Kidney capillary endothelial cell (primary cell): ENCODE measurements at regions not wholly inside any gene's neighbourhood (a gene's known extent, or its start where the extent isn't known, plus 50 kb on each side); places are given as distances from the start of the nearest gene placed in this dataset.

Experiments
- DNase-seq: peaks from one replicate; pipeline ENCODE4 v3.0.0-alpha.2; 2018; ENCODE audit warnings: low spot score

DNA sequence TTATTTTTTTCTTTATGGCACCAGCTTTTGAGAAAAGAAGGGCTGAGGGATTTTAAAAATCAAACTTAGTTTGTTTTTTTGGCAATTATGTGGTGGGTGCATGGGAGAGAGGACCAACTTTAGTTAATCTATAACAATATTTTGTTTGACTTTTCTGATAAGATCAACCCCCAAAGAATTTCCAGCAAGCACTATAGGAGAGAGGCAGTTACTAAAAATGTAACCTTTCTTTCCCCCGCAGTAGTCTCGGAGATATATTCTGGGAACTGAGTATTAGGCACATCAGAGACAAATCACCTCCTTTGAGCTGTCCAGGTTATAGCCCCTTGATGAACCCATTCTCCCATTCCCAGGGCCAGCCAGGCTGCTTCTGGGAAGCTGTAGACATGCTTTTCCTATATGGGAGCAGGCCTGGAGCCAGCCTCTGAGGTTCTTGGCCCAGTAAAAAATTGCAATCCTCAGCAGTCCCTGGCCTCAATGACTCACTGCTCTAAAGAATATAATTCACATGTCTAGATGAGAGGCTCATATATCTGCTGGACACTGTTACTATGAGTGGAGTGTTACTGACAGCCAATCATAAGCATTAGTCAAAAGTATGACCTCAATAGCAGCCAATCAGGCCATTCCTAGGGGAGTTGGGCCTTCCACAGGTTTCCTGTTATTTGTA is 138.3 kb upstream of the AGBL1 start:
- DNase-seq = no peak

DNA sequence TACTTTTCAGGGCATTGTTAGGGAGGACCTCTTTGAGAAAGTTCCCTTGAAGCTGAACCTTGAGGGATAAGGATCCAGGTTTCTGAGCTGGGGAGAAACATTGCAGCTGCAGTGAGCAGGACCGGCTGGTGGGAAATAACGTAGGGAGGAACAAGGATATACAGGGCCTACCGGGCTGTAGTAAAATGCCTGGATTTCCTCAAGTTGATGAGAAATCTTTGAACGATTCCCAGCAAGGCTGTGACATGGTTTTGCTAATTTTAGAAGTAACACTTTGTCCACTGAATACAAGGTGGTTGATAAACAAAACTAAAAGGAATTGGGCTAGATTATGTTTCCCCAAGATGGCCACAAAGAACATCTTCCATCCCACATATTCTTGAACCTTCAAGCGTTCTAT is 137.0 kb upstream of the AGBL1 start:
- DNase-seq = no peak

DNA sequence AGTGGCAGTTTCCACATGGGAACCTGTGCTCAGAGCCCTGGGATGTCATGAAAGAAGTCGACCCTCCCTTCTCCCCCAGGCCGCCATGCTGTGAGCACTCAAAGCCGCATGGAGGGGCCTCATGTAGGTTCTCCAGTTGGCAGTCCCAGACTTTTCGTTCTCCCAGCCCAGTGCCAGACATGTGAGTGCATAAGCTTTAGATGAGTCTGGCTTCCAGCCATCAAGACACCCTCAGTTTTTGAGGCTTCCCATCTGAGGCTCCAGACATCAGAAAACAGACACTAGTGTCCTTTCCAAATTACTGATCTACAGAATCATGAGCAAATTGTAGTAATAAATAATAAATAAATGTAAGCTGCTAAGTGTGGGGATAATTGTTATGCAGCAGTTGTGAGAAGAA is 136.5 kb upstream of the AGBL1 start:
- DNase-seq = no peak

DNA sequence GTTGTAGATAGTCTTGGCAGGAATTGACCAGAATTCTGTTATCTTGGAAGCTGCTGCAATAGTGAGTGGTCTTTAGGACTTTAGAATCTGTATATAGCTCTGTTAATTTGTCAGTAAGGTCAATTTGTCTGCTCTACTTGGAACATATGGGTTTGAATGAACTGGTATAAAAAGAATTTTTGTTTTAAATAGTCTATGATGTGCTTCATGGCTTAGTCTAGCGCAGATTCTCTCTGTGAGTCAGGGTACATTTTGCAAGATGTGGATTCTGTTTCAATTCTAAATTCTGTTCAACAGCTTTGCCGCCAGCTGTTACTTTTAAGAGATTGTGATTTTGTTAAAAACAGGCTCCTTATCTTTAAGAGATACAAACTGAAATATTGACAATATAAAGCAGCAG is 135.9 kb upstream of the AGBL1 start:
- DNase-seq = no peak

DNA sequence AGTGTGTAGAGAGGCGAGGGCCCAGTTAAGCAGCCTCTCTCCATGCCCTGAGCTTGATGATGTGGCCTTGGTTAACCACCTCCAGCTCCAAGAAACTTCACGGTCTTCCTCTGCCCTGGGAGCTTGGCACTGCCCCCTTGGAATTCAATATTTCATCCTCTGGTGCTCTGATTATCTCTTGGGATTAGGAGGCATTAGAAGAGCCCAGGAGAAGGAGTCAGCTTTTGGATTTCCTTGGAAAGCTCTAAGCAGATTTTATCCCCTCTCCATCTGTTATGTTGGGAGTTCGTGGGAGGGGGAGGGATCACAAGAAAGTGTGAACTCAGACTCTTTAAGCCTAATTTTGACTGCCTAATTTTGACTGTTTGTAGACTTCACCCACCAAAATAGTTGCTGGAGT is 132.7 kb upstream of the AGBL1 start:
- no peak for DNase-seq

DNA sequence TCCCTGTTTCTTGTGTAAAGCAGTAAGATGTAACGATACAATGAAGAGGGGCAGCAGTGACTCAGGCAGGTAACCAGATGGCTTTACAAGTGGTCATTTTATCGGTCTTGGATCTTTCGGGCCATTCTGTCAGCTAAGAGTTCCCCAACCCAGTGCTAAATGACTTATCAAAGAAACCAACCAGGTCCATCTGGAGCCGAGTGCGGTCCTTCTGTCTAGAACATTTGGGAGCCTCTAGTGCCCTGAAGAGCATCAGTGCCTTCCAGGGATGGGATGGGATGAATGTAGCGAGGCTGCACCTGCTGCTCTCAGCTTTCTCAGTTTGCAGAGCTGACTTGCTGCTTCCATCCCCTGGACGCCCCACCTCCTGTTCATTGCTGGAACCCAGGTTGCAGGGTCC is 131.7 kb upstream of the AGBL1 start:
- DNase-seq = no peak

DNA sequence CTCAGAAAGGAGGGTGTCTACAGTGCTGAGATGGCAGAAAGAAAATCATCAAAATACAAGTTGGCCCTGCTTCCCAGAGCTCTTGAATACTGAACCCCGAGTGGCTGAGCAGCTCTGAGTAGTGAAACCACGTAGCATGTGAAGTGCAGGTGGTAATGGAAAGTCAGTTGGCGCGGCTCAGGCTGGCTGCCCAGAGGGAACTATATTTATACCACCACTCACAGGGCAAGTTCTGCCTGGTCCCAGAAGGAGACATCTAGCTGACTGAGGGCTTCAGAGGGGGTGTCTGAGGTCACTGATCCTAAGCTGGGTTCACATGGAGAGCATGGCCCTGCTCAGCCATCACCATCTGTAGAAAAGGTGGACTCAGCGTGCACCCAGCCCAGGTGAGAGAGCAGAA is 129.6 kb upstream of the AGBL1 start:
- no peak for DNase-seq

DNA sequence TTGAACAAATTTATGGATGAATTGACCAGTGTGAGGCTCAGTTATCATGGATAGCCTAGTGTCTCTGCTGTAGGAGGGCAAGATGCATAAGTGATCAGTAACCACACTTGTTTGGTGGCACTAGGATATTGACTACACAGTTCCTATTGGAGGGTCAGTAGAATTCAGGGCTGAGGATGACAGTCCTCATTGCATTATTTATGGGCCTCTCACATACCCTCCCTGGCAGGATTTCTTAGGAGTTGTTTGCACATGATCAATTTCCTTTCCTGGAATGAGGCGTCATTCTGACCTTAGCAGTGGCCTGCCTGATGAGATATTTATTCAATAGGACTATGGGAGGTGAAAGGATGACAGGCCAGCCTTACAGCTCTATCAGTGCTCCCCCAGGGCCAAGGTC is 125.1 kb upstream of the AGBL1 start:
- DNase-seq = no peak

DNA sequence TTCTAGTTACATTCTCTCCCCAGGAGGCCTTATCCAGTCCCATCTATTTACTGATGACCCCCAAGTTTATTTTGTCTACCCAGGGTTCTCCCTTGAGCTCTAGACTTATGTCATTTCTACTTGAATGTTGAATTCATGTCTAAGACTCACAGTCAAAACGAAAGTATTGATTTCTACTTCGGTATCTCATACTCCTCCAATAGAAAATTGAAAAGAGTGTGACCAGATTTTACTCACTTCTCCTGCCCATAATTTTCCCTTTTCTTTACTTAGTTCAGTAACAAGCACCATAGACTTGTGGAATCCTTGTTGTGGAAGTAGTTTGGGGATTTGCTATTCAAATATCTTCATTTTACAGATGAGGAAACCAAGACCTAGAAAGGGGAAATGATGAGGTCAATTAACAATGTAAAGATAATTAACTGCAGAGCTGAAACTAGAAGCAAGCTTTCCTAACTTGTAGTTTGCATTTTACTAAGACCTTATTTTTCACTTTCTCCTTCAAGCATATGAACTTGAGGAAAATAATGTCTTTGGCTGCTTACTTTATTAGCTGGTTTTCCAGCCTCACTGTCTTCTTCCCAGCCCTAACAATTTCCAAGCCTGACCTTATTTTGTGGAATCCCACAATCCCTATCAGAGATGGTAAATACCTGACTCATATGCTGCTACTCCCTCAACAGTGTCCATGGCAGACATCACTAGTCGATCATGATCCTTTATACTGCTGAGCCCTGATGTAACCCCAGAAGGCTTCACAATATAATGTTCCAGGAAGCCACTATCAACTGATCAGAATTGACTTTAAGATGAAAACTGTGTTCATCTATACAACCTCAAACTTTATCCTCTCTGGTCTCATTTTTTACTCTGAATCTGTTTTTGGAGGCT is 123.9 kb upstream of the AGBL1 start:
- DNase-seq = no peak

DNA sequence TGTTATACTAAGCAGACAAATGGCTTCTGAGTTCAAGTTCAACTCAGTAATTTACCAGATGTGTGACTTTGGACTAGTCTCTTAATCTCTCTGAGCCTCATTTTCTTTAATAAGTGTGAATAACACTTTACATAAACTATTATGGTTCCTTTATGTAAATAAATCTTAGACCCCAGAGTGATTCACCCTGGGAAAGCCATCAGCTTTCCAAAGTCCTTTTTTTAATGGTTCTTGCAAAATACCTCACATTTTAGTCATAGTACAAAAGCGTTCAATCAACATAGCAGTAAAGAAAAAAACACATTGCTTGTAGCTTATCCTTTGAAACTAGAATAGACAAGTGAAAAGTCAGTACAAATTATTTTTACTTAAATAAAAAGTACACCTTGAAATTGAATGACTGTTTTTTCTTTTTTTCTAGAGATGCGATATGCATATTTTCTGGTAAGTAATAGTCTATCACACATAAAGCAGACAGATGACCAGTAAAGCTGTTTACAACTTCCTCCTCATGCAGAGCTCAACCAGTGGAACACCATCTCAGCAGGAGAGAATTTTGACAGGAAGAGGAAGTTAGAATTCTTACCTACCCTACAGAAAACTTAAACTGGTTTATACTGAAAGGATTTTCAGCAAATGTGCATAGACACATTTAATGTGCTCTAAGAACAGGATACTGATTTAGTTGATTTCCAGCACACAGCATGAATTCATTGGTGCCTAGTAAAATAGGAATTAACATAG is 123.0 kb upstream of the AGBL1 start:
- DNase-seq = no peak

DNA sequence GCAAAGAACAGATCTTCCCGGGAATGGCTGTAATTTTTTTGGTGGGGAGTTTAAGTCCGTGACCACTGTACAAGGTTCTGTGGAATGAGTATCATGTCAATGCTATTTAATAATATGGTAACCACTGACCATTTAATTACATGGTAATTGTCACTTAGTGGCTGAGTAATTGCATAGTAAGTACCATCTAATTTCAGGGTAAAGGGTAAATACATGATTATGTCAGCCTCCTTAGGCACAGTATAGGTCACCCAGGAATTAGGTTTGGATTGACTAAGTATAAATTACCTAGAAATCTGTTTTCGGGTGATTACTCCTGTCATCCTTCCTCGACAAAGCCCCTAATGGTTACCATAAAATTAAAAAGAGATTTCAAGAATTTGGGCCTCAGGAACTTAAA is 120.1 kb upstream of the AGBL1 start:
- DNase-seq = no peak

DNA sequence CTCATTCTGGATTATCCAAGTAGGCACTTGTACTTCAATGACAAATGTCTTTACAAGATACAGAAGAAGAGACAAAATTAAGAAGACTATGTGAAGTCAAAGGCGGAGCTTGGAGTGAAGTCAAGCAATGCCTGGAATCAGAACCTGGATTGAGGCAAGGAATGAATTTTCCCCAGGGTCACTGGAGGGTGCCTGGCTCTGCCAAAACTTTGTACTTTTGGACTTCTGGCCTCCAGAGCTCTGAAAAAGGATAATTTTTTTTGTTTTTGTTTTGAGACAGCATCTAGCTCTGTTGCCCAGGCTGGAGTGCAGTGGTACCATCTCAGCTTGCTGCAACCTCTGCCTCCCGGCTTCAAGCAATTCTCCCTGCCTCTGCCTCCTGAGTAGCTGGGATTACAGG is 119.3 kb upstream of the AGBL1 start:
- DNase-seq = no peak

DNA sequence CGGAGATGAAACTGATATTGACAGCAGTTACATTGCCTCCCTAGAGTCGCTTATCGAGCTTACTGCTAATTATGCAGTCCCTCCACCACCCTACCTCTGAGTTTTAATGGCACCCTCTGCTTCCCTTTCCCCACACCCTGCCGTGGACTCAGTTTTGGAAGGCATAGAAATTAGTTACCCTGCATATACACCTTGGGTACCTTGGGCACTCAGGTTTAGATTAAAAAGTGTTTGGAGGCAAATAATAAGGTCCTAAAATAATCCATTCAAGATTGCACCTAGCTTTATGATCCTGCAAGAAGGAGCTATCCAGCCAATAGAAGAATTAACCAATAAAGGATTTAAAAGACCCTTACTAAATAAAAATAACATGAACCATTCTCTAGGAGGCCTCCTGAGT is 117.8 kb upstream of the AGBL1 start:
- no peak for DNase-seq

DNA sequence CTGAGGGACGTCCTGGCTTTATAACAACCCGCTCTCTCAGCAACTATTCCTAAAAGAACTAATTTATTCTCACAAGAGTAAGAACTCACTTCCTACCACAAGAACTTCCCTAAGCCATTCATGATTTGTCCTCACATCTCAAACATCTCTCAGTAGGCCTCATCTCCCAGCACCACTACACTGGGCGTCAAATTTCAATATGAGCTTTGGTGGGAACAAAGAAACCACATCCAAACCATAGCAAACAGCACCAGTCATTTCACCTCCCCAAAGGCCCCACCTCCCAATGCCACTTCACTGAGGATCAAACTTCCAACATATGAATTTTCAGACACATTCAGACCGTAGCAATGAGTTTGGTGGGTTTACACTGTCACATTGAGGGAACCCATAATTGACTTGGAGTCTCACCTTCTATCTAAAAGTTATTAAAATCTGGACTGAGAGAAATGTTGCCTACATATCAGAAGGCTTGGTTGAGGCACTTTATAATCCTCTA is 116.4 kb upstream of the AGBL1 start:
- no peak for DNase-seq

DNA sequence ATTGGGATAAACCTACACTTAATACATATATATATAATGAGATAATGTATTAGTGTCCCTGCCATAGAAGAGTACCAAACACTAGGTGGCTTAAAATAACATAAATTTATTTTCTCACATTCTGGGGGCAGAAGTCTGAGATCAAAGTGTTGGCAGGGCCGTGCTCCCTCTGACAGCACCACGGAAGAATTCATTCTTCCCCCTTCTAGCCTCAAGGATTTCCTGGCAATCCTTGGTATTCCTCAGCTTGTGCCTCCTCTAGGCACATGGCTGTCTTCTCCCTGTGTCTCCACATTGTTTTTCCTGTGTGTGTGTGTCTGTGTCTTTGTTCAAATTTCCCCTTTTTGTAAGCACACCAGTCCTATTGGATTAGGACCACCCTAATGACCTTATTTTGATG is 115.2 kb upstream of the AGBL1 start:
- no peak for DNase-seq

DNA sequence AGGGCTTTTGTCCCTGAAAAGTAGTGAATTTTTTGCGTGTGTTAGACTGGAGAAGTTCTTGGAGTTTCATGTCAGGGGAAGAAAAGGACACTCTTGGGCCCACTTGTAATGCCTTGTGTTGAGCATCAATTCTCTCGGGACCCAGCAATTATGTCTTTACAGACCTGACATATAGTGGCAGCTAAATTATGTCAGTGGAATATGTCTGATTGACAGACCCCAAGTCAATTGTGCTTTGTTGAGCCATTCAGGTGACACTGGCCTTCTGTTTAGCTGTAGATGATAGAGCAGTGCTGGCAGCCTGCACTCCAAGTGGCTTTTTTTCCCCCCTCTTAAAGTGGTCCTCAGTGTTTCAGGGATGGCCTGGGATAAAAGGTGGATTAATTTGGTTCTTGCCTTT is 112.1 kb upstream of the AGBL1 start:
- no peak for DNase-seq

DNA sequence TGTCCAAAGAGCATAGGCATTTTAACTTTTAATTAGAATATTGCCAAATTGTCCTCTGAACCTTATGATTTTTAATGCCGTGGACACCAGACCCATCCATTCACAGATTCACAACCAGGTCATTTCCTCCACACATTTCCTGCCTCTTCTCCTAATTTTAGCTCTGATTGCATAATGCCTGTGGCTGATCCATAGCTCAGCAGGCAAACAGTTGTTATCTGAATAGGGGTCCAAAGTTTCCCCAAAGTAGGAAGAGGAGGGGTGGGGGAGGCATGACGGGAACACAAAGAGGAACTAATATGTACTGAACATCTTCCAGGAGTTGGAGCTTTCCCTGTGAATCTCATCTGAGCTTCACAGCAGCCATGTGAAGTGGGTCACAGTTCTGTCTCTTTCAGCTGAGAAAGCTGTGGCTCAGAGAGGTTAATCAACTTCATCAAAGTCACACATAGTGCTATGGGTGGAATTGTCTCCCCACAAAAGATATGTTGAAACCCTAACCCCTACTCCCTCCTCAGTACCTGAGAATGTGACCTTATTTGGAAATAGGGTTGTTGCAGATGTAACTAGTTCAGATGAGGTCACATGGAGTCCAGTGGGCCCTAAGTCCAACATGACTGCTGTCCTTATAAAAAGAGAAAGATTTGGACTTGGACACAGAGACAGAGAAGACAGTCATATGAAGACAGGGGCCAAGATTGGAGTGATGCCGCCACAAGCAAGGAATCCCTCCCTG is 106.7 kb upstream of the AGBL1 start:
- peak; percentile 31 for DNase-seq

DNA sequence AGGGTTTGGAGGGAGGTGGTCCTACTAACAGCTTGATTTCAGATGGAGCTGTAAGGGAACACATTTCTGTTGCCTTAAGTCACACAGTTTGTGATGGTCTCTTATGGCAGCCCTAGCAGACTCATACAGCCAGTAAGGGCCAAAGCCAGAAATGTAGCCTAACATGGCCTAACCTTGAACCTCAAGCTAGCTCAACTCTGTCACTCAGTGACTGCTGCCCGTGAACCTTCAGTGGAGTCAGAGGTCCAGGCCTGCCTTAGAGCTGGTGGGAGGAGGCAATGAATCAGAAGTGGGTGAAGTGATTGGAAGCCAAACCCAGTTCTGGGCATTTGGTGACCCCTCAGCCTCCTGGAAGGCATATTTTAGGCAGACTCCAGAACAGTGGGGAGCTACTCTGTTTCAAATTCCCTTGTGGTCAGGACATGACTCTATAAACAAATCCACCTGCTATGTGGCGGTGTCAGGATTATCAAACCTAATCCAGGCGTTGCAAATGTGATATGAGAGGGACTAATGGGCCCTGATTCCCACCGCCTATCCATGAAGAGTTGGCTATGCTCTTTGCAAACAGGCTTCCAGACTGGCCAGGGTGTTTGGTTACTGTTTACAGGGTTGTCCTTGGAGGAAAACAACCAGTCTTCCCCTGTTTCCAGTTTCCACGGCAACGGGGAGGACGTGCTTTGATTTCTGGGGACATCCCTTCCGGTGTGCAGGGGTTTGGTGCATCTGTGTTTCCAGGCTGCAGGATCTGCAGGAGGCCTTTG is 105.9 kb upstream of the AGBL1 start:
- DNase-seq = no peak

DNA sequence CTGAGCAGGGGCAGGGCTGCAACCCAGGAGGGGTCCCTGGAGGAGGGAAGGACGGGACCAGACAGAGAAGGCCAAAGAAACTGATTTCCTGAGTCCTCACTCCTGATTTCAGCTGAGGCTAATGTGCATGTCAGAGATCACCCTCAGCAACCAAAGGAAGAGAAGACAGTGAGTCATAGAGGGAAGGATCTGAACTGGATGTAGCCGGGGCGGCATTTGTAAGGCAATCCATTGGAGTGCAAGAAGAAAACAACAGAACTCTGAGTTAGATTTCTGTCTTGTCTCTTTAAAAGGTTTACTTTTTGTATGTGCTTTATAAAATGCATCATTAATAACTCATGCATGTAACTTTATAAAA is 105.3 kb upstream of the AGBL1 start:
- peak; percentile 59 for DNase-seq

DNA sequence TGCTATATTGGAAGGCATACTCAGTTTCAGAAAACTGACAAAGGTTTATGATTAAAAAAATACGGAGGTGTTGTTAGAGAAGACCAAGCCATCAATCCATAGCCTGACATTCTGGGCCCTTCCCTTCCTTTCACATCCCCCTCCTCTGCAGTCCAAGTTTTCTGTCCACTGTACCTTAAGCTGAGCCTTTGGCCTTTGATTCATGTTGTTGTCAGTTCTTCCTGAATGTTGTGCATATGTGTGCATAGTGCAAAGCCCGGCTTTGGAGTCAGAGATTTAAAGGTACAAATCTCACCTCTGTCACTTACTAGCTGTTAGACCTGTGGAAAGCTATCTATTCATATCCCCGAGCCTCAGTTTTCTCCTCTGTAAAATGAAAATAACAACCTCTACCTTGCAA is 104.9 kb upstream of the AGBL1 start:
- DNase-seq = no peak

DNA sequence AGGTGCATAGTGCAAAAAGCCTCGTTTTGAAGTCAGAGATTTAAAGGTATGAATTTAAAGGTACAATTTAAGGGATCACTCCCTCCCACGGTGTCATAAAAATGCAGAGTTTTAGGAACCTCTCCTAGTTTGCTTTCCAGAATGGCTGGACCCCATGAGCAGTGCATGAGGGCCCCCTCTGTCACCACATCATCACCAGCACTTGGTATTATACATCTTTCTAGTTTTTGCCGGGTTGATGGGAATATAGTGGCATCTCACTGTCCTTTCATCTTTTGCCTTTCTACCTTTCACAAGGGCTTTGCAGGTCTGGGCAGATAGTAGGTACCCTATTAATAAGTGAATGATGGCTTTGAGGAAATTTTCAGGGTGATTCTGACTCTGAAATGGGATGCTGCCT is 103.6 kb upstream of the AGBL1 start:
- no peak for DNase-seq

DNA sequence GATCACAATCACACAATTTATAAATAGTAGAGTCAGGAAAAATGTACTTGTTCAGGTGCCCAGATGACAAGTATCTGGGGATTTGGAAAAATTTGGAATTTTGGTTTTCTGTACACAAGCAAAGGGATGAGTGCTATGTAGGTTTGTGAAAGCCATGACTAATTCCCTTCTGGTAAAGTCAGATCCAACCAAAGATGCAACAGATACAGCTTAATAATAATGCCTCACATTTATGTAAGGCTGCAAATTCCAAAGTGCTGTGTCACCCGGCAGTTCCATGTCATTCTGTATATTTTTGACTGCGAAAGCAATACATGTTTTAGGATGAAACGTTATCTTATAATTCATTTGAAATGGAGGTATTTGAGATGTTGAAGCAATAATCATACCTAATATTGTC is 102.7 kb upstream of the AGBL1 start:
- peak; percentile 42 for DNase-seq
